ENCODE measurements at regions not wholly inside any gene's neighbourhood (a gene's known extent, or its start where the extent isn't known, plus 50 kb on each side); places are given as distances from the start of the nearest gene placed in this dataset.

- TF ChIP-seq CTCF (IDR thresholded peaks at IDR 0.05) (no peak), POLR2A (IDR thresholded peaks at IDR 0.05) (no peak)
Observed at GRCh38 chr15:66880380-66881155, 178.5 kb downstream of the SMAD6 start.

Data from body of pancreas (tissue), 4 donors.